Muscle layer of duodenum (tissue), 2 donors: ENCODE measurements at regions not wholly inside any gene's neighbourhood (a gene's known extent, or its start where the extent isn't known, plus 50 kb on each side); places are given as distances from the start of the nearest gene placed in this dataset.

Experiments used
- H3K27ac ChIP-seq: one replicate; pipeline ENCODE4 v1.7.0; 2013; ENCODE audit warnings: mild to moderate bottlenecking, low read length
- H3K27me3 ChIP-seq: one replicate; pipeline ENCODE4 v1.7.0; 2013; ENCODE audit warnings: low read depth, mild to moderate bottlenecking, control low read depth, low read length
- H3K36me3 ChIP-seq, 2 donors: one replicate each; pipeline ENCODE4 v1.7.0; 2013; ENCODE audit warnings: low read length in 2 of 2, control low read depth in 1 of 2, mild to moderate bottlenecking in 1 of 2; ENCODE audit not compliant: insufficient read depth in 2 of 2, control insufficient read depth in 1 of 2
- H3K4me1 ChIP-seq, 2 donors: one replicate each; pipeline ENCODE4 v1.7.0; 2013; ENCODE audit warnings: low read length in 2 of 2, mild to moderate bottlenecking in 2 of 2, control low read depth in 1 of 2, moderate library complexity in 1 of 2; ENCODE audit not compliant: insufficient read depth in 2 of 2, control insufficient read depth in 1 of 2
- H3K4me3 ChIP-seq, 2 donors: one replicate each; pipeline ENCODE4 v1.7.0; 2013; ENCODE audit warnings: low read length in 2 of 2, low read depth in 1 of 2, mild to moderate bottlenecking in 1 of 2
- H3K9me3 ChIP-seq, 2 donors: one replicate each; pipeline ENCODE4 v1.7.0; 2013; ENCODE audit warnings: low read length in 2 of 2, control low read depth in 1 of 2, mild to moderate bottlenecking in 1 of 2; ENCODE audit not compliant: control insufficient read depth in 1 of 2
- donor health status: healthy.

GRCh38 chr5:159712672-159713071 lies 203.6 kb upstream of the ADRA1B start:
- no peaks in the 10 kb centered on the region for H3K27me3 ChIP-seq
- no peaks in the 10 kb centered on the region for H3K36me3 ChIP-seq
- H3K9me3 ChIP-seq, result peaks cover 0 to 4% of the 10 kb centered on the region in 2 donors
- no peak overlapping the region for H3K27ac ChIP-seq
- no peak overlapping the region for H3K4me3 ChIP-seq
- H3K4me1 ChIP-seq, result no peaks in the 10 kb centered on the region

- Histone ChIP-seq H3K27me3 (no peaks in the 10 kb centered on the region), H3K27ac (no peak overlapping the region), H3K36me3 (no peaks in the 10 kb centered on the region), H3K9me3 (no peaks in the 10 kb centered on the region), H3K4me3 (no peak overlapping the region), H3K4me1 (no peaks in the 10 kb centered on the region)
Observed at GRCh38 chr5:159713254-159713653, 203.0 kb upstream of the ADRA1B start.

- no peaks in the 10 kb centered on the region for H3K36me3 ChIP-seq
- no peaks in the 10 kb centered on the region for H3K27me3 ChIP-seq
- H3K9me3 ChIP-seq, result no peaks in the 10 kb centered on the region
Observed at GRCh38 chr5:159713773-159714172, 202.5 kb upstream of the ADRA1B start.

DNA sequence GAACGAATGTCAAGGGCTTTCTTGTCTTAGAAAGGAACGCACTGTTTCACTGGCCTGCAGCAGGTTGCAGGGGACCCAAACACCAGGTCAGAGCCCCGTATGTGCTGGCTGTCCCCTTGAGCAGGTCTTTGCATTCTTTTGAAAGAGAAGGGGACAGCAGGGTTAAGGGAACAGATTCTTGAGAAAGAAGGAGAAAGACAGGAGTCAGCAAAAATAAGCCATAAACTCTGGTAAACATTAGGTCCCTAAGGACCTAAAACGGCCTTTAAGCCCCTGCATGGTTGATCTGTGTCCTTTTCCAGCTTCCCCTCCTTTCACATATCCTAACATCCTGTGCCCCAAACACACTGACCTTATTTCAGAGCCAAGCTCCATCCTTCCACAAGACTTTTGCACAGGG lies 190.8 kb upstream of the ADRA1B start:
- Histone ChIP-seq H3K27ac (no peak overlapping the region), H3K9me3 (no peaks in the 10 kb centered on the region), H3K4me1 (no peaks in the 10 kb centered on the region), H3K4me3 (no peak overlapping the region), H3K27me3 (no peaks in the 10 kb centered on the region), H3K36me3 (no peaks in the 10 kb centered on the region)

More at GRCh38 chr5:159713773-159714172, 202.5 kb upstream of the ADRA1B start:
- Histone ChIP-seq H3K4me1 (no peaks in the 10 kb centered on the region), H3K27ac (no peak overlapping the region), H3K4me3 (no peak overlapping the region)

- H3K9me3 ChIP-seq, result no peaks in the 10 kb centered on the region
- no peaks in the 10 kb centered on the region for H3K27me3 ChIP-seq
- no peaks in the 10 kb centered on the region for H3K4me1 ChIP-seq
- no peak overlapping the region for H3K4me3 ChIP-seq
- H3K36me3 ChIP-seq, result no peaks in the 10 kb centered on the region
- H3K27ac ChIP-seq, result no peak overlapping the region
Observed at GRCh38 chr5:159727167-159727566, 189.1 kb upstream of the ADRA1B start.

- H3K9me3 ChIP-seq, result no peaks in the 10 kb centered on the region
- no peaks in the 10 kb centered on the region for H3K27me3 ChIP-seq
- no peak overlapping the region for H3K4me3 ChIP-seq
- no peaks in the 10 kb centered on the region for H3K36me3 ChIP-seq
- H3K27ac ChIP-seq, result no peak overlapping the region
- H3K4me1 ChIP-seq, result no peaks in the 10 kb centered on the region
Observed at GRCh38 chr5:159730285-159730684, 186.0 kb upstream of the ADRA1B start.

DNA sequence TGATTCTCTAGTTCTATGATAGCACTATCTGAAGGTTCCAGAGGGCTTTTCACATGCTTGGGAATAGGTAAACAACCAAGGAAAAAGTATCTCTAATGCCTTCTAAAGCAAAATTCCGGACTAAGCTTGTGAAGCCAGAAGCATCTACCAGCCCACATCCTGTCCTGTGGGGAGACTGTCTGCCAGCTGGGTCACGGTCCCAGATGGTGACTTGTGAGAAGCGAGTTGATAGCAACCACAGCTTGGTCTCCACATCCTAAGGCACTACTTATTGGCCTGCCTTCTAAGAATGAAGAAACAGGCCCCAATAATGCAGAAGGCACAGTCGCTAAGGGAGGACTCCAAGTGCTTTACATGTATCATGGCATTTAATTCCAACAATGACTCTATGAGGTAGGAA lies 184.1 kb upstream of the ADRA1B start:
- Histone ChIP-seq H3K4me3 (no peak overlapping the region), H3K4me1 (no peaks in the 10 kb centered on the region)

GRCh38 chr5:159734366-159734765 lies 181.9 kb upstream of the ADRA1B start:
- no peaks in the 10 kb centered on the region for H3K36me3 ChIP-seq
- no peaks in the 10 kb centered on the region for H3K27me3 ChIP-seq
- no peak overlapping the region for H3K4me3 ChIP-seq
- H3K27ac ChIP-seq, result no peak overlapping the region
- no peaks in the 10 kb centered on the region for H3K9me3 ChIP-seq
- no peaks in the 10 kb centered on the region for H3K4me1 ChIP-seq

More for the DNA sequence above, 184.1 kb upstream of the ADRA1B start:
- Histone ChIP-seq H3K27ac (no peak overlapping the region), H3K27me3 (no peaks in the 10 kb centered on the region), H3K9me3 (no peaks in the 10 kb centered on the region), H3K36me3 (no peaks in the 10 kb centered on the region)

DNA sequence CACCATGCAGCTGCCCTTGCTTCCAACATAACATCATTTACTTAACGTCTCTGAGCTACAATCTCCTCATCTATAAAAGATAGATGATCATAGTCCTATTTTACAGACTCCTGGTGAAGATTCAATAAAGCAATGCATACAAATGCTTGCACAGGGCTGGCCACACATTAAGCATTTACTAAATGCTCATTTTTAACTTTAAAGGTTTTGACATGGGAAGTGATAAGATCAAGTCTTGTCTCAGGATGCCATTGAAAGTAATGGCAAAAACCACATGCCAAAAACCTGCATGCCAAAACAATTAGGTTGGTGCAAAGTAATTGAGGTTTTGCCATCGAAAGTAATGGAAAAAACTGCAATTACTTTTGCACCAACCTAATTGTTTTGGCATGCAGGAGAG lies 181.2 kb upstream of the ADRA1B start:
- H3K4me3 ChIP-seq, result no peak overlapping the region
- H3K9me3 ChIP-seq, result no peaks in the 10 kb centered on the region
- H3K4me1 ChIP-seq, result no peaks in the 10 kb centered on the region
- no peak overlapping the region for H3K27ac ChIP-seq
- H3K36me3 ChIP-seq, result no peaks in the 10 kb centered on the region
- no peaks in the 10 kb centered on the region for H3K27me3 ChIP-seq

DNA sequence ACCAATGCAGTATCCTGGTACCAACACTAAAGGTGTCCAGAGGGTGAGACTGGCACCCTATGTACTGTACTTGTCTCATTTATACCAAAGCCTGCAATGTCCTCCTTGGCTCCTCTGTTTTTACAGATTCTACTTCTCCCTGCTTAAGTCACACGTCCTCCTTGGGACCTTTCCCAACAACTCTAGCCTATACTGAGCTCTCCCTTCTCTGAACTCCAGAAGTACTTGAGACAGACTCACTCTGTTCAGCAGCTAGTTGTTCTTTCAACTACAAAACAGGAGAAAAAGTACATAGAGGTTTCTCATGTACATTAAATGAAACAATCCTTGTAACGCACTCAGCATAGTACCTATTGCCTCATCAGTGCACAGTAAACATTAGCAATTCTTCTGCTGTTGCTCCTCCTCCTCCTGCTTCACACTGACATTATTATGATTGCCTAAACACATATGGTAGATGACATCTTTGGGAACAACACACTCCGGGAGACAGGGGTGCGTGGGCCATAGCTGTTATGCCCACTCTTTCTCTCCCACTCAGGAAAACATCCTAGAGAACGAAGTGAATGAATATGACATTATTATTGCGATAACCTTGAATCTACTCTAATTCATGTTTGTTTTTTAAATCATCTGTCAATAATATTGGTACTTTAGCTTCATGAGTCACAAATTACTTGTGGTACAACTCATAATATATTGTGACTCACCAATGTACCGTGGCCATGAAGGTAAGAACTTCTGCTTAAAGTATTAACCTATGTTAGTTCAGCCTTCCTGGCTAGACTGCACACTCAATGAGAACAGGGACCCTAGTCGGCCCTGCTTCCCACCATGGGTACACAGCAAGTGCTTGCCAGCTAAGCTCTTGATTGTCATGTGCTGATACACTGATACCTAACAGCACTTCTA lies 180.3 kb upstream of the ADRA1B start:
- Histone ChIP-seq H3K4me1 (no peaks in the 10 kb centered on the region), H3K36me3 (no peaks in the 10 kb centered on the region), H3K27ac (no peak overlapping the region), H3K9me3 (no peaks in the 10 kb centered on the region), H3K4me3 (no peak overlapping the region), H3K27me3 (no peaks in the 10 kb centered on the region)

DNA sequence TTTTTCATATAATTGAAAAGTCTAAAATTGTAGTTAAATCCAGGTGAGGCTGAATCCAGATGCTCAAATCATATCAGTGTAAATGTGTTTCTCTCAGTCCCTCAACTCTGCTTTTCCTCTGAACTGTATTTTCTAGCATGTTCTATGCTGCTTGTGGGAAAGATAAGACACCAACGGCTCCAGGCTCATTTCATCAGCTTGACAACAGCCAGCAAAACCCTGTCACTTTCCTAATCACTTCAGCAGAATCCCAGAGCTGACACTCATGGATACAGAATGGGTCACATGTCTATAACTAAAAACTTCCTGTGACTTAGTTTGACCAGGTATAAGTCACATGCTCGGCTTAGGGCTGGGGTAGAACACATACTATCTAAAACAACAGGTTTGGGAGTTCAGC lies 179.4 kb upstream of the ADRA1B start:
- H3K27me3 ChIP-seq, result no peaks in the 10 kb centered on the region

DNA sequence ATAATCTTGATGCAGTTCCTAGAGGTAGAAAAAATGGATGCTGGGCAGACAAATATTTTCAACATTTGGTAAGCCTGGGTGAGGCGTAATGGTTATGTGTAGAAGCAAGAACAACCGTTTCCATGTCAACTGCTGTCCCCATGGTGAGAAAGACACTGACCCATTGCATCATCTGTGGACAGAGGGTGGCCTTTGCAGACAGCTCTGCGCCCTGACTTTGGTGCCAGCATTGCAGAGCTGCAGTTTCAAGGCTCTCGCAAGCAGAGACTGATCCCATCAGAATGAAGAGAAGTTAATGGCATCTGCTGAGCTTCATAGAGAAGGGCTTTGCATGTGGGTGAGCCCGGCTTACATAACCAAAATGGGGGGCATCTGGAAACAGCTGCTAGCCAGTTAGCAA lies 179.0 kb upstream of the ADRA1B start:
- H3K4me1 ChIP-seq, result no peaks in the 10 kb centered on the region
- no peaks in the 10 kb centered on the region for H3K36me3 ChIP-seq
- H3K27ac ChIP-seq, result no peak overlapping the region
- H3K9me3 ChIP-seq, result no peaks in the 10 kb centered on the region
- H3K4me3 ChIP-seq, result no peak overlapping the region
- H3K27me3 ChIP-seq, result no peaks in the 10 kb centered on the region

More for the DNA sequence above, 179.4 kb upstream of the ADRA1B start:
- Histone ChIP-seq H3K27ac (no peak overlapping the region), H3K4me1 (no peaks in the 10 kb centered on the region), H3K9me3 (no peaks in the 10 kb centered on the region), H3K4me3 (no peak overlapping the region), H3K36me3 (no peaks in the 10 kb centered on the region)
